NB4 (cell line): ENCODE measurements at regions not wholly inside any gene's neighbourhood (a gene's known extent, or its start where the extent isn't known, plus 50 kb on each side); places are given as distances from the start of the nearest gene placed in this dataset.

ENCODE experiments used
- POLR2A ChIP-seq: IDR thresholded peaks from 2 replicates; pipeline ENCODE4 v1.6.1; 2011; ENCODE audit warnings: mild to moderate bottlenecking; ENCODE audit not compliant: insufficient read length; ENCODE audit errors: extremely low read depth
- TF ChIP-seq, protein P1 (sequence below): IDR thresholded peaks from one replicate; pipeline ENCODE4 v1.5.1; 2012; ENCODE audit warnings: low read depth, low read length

GRCh38 chr2:71827524-71827901 is 320.1 kb downstream of the CYP26B1 start:
- TF ChIP-seq, protein P1, sequence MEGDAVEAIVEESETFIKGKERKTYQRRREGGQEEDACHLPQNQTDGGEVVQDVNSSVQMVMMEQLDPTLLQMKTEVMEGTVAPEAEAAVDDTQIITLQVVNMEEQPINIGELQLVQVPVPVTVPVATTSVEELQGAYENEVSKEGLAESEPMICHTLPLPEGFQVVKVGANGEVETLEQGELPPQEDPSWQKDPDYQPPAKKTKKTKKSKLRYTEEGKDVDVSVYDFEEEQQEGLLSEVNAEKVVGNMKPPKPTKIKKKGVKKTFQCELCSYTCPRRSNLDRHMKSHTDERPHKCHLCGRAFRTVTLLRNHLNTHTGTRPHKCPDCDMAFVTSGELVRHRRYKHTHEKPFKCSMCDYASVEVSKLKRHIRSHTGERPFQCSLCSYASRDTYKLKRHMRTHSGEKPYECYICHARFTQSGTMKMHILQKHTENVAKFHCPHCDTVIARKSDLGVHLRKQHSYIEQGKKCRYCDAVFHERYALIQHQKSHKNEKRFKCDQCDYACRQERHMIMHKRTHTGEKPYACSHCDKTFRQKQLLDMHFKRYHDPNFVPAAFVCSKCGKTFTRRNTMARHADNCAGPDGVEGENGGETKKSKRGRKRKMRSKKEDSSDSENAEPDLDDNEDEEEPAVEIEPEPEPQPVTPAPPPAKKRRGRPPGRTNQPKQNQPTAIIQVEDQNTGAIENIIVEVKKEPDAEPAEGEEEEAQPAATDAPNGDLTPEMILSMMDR: no peak
- no peak for TF ChIP-seq POLR2A
